Activated CD4-positive, alpha-beta T cell treated with anti-CD3 and anti-CD28 coated beads, Interleukin-2, amount 10 ng/mL, durations not matched to agents 24 days and 14 days (primary cell): ENCODE measurements at regions not wholly inside any gene's neighbourhood (a gene's known extent, or its start where the extent isn't known, plus 50 kb on each side); places are given as distances from the start of the nearest gene placed in this dataset.

Experiments used
- DNase-seq: peaks from one replicate; pipeline ENCODE4 v3.0.0; 2022
- H3K27ac Mint-ChIP-seq: one replicate; pipeline ENCODE4 v1.8.0; 2022; ENCODE audit warnings: mild to moderate bottlenecking, mixed read lengths
- H3K27me3 Mint-ChIP-seq: one replicate; pipeline ENCODE4 v1.8.0; 2022; ENCODE audit warnings: mixed read lengths
- H3K36me3 Mint-ChIP-seq: one replicate; pipeline ENCODE4 v1.8.0; 2022; ENCODE audit warnings: low read depth, mild to moderate bottlenecking, mixed read lengths
- H3K4me1 Mint-ChIP-seq: one replicate; pipeline ENCODE4 v1.8.0; 2021; ENCODE audit warnings: mixed read lengths
- H3K4me3 Mint-ChIP-seq: one replicate; pipeline ENCODE4 v1.8.0; 2022; ENCODE audit warnings: mild to moderate bottlenecking, moderate library complexity, mixed read lengths
- H3K9me3 Mint-ChIP-seq: one replicate; pipeline ENCODE4 v1.8.0; 2021; ENCODE audit warnings: mixed read lengths
- intact Hi-C: fragments of 100-400 bp; cut with micrococcal nuclease; formaldehyde crosslinking; loops from one replicate; pipeline ENCODE4 v1.15.1; 2023

GRCh38 chr2:611519-611918 lies 65.7 kb downstream of the TMEM18 start:
- intact Hi-C loops: no loop called here
- H3K27me3 Mint-ChIP-seq: no peaks in the 10 kb centered on the region
- H3K36me3 Mint-ChIP-seq: no peaks in the 10 kb centered on the region
- no peaks in the 10 kb centered on the region for H3K9me3 Mint-ChIP-seq
- no peak for DNase-seq
- H3K4me3 Mint-ChIP-seq: no peak overlapping the region
- H3K27ac Mint-ChIP-seq: no peak overlapping the region
- H3K4me1 Mint-ChIP-seq: no peaks in the 10 kb centered on the region

- intact Hi-C loops: no loop called here
- H3K9me3 Mint-ChIP-seq: no peaks in the 10 kb centered on the region
- H3K4me3 Mint-ChIP-seq: no peak overlapping the region
- H3K4me1 Mint-ChIP-seq: no peaks in the 10 kb centered on the region
- no peak overlapping the region for H3K27ac Mint-ChIP-seq
- H3K36me3 Mint-ChIP-seq: no peaks in the 10 kb centered on the region
- no peaks in the 10 kb centered on the region for H3K27me3 Mint-ChIP-seq
- DNase-seq: no peak
These were observed 66.7 kb downstream of the TMEM18 start for GRCh38 chr2:610491-610890.

- peak; percentile 28 for DNase-seq
- Mint-ChIP-seq H3K4me1 (no peaks in the 10 kb centered on the region), H3K27me3 (no peaks in the 10 kb centered on the region), H3K27ac (no peak overlapping the region), H3K36me3 (no peaks in the 10 kb centered on the region), H3K9me3 (no peaks in the 10 kb centered on the region), H3K4me3 (no peak overlapping the region)
- intact Hi-C loops: no loop called here
These were observed 67.3 kb downstream of the TMEM18 start for GRCh38 chr2:609881-610280.

- DNase-seq: peak; percentile 34
- H3K36me3 Mint-ChIP-seq: no peaks in the 10 kb centered on the region
- no peak overlapping the region for H3K27ac Mint-ChIP-seq
- intact Hi-C loops: no loop called here
- no peaks in the 10 kb centered on the region for H3K4me1 Mint-ChIP-seq
- no peaks in the 10 kb centered on the region for H3K27me3 Mint-ChIP-seq
- no peak overlapping the region for H3K4me3 Mint-ChIP-seq
- H3K9me3 Mint-ChIP-seq: no peaks in the 10 kb centered on the region
These were observed 67.8 kb downstream of the TMEM18 start for GRCh38 chr2:609449-609848.

- Mint-ChIP-seq H3K36me3 (no peaks in the 10 kb centered on the region), H3K4me3 (no peak overlapping the region), H3K27me3 (no peaks in the 10 kb centered on the region), H3K9me3 (no peaks in the 10 kb centered on the region), H3K27ac (no peak overlapping the region), H3K4me1 (no peaks in the 10 kb centered on the region)
- DNase-seq: peak; percentile 47
- intact Hi-C loops: no loop called here
These were observed 68.5 kb downstream of the TMEM18 start for GRCh38 chr2:608711-609110.

GRCh38 chr2:608297-608696 lies 68.9 kb downstream of the TMEM18 start:
- H3K27ac Mint-ChIP-seq: no peak overlapping the region
- no peak overlapping the region for H3K4me3 Mint-ChIP-seq
- H3K9me3 Mint-ChIP-seq: no peaks in the 10 kb centered on the region
- no peaks in the 10 kb centered on the region for H3K27me3 Mint-ChIP-seq
- H3K36me3 Mint-ChIP-seq: no peaks in the 10 kb centered on the region
- H3K4me1 Mint-ChIP-seq: no peaks in the 10 kb centered on the region
- intact Hi-C loops: no loop called here
- no peak for DNase-seq

GRCh38 chr2:607709-608108 lies 69.5 kb downstream of the TMEM18 start:
- DNase-seq: peak; percentile 29
- H3K9me3 Mint-ChIP-seq: no peaks in the 10 kb centered on the region
- H3K4me1 Mint-ChIP-seq: no peaks in the 10 kb centered on the region
- no peak overlapping the region for H3K27ac Mint-ChIP-seq
- no peak overlapping the region for H3K4me3 Mint-ChIP-seq
- intact Hi-C loops: no loop called here
- no peaks in the 10 kb centered on the region for H3K27me3 Mint-ChIP-seq
- H3K36me3 Mint-ChIP-seq: no peaks in the 10 kb centered on the region

GRCh38 chr2:607172-607571 lies 70.0 kb downstream of the TMEM18 start:
- H3K36me3 Mint-ChIP-seq: no peaks in the 10 kb centered on the region
- no peak for DNase-seq
- H3K9me3 Mint-ChIP-seq: no peaks in the 10 kb centered on the region
- H3K4me3 Mint-ChIP-seq: no peak overlapping the region
- intact Hi-C loops: no loop called here
- no peak overlapping the region for H3K27ac Mint-ChIP-seq
- no peaks in the 10 kb centered on the region for H3K27me3 Mint-ChIP-seq
- no peaks in the 10 kb centered on the region for H3K4me1 Mint-ChIP-seq

GRCh38 chr2:605674-606608 lies 71.3 kb downstream of the TMEM18 start:
- intact Hi-C loops: no loop called here
- H3K36me3 Mint-ChIP-seq: no peaks in the 10 kb centered on the region
- H3K4me1 Mint-ChIP-seq: no peaks in the 10 kb centered on the region
- no peak overlapping the region for H3K4me3 Mint-ChIP-seq
- DNase-seq: no peak
- no peak overlapping the region for H3K27ac Mint-ChIP-seq
- H3K9me3 Mint-ChIP-seq: no peaks in the 10 kb centered on the region
- H3K27me3 Mint-ChIP-seq: no peaks in the 10 kb centered on the region

GRCh38 chr2:604854-605524 lies 72.2 kb downstream of the TMEM18 start:
- Mint-ChIP-seq H3K4me3 (no peak overlapping the region), H3K4me1 (no peaks in the 10 kb centered on the region), H3K27ac (no peak overlapping the region), H3K27me3 (no peaks in the 10 kb centered on the region), H3K9me3 (no peaks in the 10 kb centered on the region), H3K36me3 (no peaks in the 10 kb centered on the region)
- intact Hi-C loops: no loop called here
- no peak for DNase-seq

- H3K27ac Mint-ChIP-seq: no peak overlapping the region
- H3K4me3 Mint-ChIP-seq: no peak overlapping the region
- intact Hi-C loops: no loop called here
- no peaks in the 10 kb centered on the region for H3K27me3 Mint-ChIP-seq
- no peak for DNase-seq
- no peaks in the 10 kb centered on the region for H3K9me3 Mint-ChIP-seq
- H3K4me1 Mint-ChIP-seq: no peaks in the 10 kb centered on the region
- no peaks in the 10 kb centered on the region for H3K36me3 Mint-ChIP-seq
These were observed 72.8 kb downstream of the TMEM18 start for GRCh38 chr2:604385-604784.

GRCh38 chr2:603869-604268 lies 73.3 kb downstream of the TMEM18 start:
- no peak overlapping the region for H3K4me3 Mint-ChIP-seq
- DNase-seq: no peak
- H3K9me3 Mint-ChIP-seq: no peaks in the 10 kb centered on the region
- H3K27ac Mint-ChIP-seq: no peak overlapping the region
- H3K27me3 Mint-ChIP-seq: no peaks in the 10 kb centered on the region
- no peaks in the 10 kb centered on the region for H3K36me3 Mint-ChIP-seq
- intact Hi-C loops: no loop called here
- H3K4me1 Mint-ChIP-seq: no peaks in the 10 kb centered on the region

GRCh38 chr2:603427-603826 lies 73.8 kb downstream of the TMEM18 start:
- DNase-seq: no peak
- no peaks in the 10 kb centered on the region for H3K4me1 Mint-ChIP-seq
- H3K4me3 Mint-ChIP-seq: no peak overlapping the region
- no peak overlapping the region for H3K27ac Mint-ChIP-seq
- H3K27me3 Mint-ChIP-seq: no peaks in the 10 kb centered on the region
- H3K9me3 Mint-ChIP-seq: no peaks in the 10 kb centered on the region
- no peaks in the 10 kb centered on the region for H3K36me3 Mint-ChIP-seq
- intact Hi-C loops: no loop called here

GRCh38 chr2:602571-603359 lies 74.4 kb downstream of the TMEM18 start:
- intact Hi-C loops: no loop called here
- no peaks in the 10 kb centered on the region for H3K27me3 Mint-ChIP-seq
- H3K4me3 Mint-ChIP-seq: no peak overlapping the region
- no peaks in the 10 kb centered on the region for H3K36me3 Mint-ChIP-seq
- no peaks in the 10 kb centered on the region for H3K9me3 Mint-ChIP-seq
- DNase-seq: no peak
- no peaks in the 10 kb centered on the region for H3K4me1 Mint-ChIP-seq
- H3K27ac Mint-ChIP-seq: no peak overlapping the region
